ENCODE measurements at regions not wholly inside any gene's neighbourhood (a gene's known extent, or its start where the extent isn't known, plus 50 kb on each side); places are given as distances from the start of the nearest gene placed in this dataset.

GRCh38 chr16:52832771-52833170, 219.9 kb downstream of the CHD9NB start (continued):
- TF ChIP-seq, protein P1, sequence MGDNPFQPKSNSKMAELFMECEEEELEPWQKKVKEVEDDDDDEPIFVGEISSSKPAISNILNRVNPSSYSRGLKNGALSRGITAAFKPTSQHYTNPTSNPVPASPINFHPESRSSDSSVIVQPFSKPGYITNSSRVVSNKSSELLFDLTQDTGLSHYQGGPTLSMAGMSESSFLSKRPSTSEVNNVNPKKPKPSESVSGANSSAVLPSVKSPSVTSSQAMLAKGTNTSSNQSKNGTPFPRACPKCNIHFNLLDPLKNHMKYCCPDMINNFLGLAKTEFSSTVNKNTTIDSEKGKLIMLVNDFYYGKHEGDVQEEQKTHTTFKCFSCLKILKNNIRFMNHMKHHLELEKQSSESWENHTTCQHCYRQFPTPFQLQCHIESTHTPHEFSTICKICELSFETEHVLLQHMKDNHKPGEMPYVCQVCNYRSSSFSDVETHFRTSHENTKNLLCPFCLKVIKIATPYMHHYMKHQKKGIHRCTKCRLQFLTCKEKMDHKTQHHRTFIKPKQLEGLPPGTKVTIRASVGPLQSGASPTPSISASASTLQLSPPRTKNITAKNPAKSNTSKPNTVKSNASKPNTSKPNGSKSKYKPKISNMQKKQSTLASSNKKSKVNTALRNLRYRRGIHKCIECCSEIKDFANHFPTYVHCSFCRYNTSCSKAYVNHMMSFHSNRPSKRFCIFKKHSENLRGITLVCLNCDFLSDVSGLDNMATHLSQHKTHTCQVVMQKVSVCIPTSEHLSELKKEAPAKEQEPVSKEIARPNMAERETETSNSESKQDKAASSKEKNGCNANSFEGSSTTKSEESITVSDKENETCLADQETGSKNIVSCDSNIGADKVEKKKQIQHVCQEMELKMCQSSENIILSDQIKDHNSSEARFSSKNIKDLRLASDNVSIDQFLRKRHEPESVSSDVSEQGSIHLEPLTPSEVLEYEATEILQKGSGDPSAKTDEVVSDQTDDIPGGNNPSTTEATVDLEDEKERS (tag by site-specific recombination; IDR thresholded peaks at IDR 0.05) = no peak
- TF ChIP-seq ZNF239 (tag by site-specific recombination; IDR thresholded peaks at IDR 0.05) (no peak), ZNF747 (tag by site-specific recombination; IDR thresholded peaks at IDR 0.05) (no peak), ZNF677 (tag by site-specific recombination; IDR thresholded peaks at IDR 0.05) (no peak)
- TF ChIP-seq, protein P2, sequence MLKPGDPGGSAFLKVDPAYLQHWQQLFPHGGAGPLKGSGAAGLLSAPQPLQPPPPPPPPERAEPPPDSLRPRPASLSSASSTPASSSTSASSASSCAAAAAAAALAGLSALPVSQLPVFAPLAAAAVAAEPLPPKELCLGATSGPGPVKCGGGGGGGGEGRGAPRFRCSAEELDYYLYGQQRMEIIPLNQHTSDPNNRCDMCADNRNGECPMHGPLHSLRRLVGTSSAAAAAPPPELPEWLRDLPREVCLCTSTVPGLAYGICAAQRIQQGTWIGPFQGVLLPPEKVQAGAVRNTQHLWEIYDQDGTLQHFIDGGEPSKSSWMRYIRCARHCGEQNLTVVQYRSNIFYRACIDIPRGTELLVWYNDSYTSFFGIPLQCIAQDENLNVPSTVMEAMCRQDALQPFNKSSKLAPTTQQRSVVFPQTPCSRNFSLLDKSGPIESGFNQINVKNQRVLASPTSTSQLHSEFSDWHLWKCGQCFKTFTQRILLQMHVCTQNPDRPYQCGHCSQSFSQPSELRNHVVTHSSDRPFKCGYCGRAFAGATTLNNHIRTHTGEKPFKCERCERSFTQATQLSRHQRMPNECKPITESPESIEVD (tag by site-specific recombination; IDR thresholded peaks at IDR 0.05) = no peak

GRCh38 chr16:52827456-52827855, 225.2 kb downstream of the CHD9NB start:
- TF ChIP-seq REST (tag by site-specific recombination; IDR thresholded peaks at IDR 0.05) = no peak
- no peak for TF ChIP-seq WT1 (tag by site-specific recombination; IDR thresholded peaks at IDR 0.05)
- no peak for TF ChIP-seq ZNF529 (tag by site-specific recombination; IDR thresholded peaks at IDR 0.05; ENCODE audit: insufficient replicate concordance)
- no peak for TF ChIP-seq ZBTB1 (tag by site-specific recombination; IDR thresholded peaks at IDR 0.05)
- TF ChIP-seq OVOL3 (tag by site-specific recombination; IDR thresholded peaks at IDR 0.05) = no peak
- TF ChIP-seq GLI2 (tag by site-specific recombination; IDR thresholded peaks at IDR 0.05; ENCODE audit: borderline replicate concordance, low read depth) = no peak
- TF ChIP-seq ZNF350 (tag by site-specific recombination; IDR thresholded peaks at IDR 0.05) = no peak
- TF ChIP-seq ZNF23 (tag by site-specific recombination; IDR thresholded peaks at IDR 0.05; ENCODE audit: borderline replicate concordance) = no peak
- TF ChIP-seq, protein P3, sequence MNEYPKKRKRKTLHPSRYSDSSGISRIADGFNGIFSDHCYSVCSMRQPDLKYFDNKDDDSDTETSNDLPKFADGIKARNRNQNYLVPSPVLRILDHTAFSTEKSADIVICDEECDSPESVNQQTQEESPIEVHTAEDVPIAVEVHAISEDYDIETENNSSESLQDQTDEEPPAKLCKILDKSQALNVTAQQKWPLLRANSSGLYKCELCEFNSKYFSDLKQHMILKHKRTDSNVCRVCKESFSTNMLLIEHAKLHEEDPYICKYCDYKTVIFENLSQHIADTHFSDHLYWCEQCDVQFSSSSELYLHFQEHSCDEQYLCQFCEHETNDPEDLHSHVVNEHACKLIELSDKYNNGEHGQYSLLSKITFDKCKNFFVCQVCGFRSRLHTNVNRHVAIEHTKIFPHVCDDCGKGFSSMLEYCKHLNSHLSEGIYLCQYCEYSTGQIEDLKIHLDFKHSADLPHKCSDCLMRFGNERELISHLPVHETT (tag by site-specific recombination; IDR thresholded peaks at IDR 0.05) = no peak
- TF ChIP-seq, protein P2 (tag by site-specific recombination; IDR thresholded peaks at IDR 0.05) = no peak
- no peak for TF ChIP-seq ZNF701 (tag by site-specific recombination; IDR thresholded peaks at IDR 0.05)
- TF ChIP-seq ZNF621 (tag by site-specific recombination; IDR thresholded peaks at IDR 0.05) = no peak
- no peak for TF ChIP-seq ZNF792 (tag by site-specific recombination; IDR thresholded peaks at IDR 0.05)
- TF ChIP-seq ZNF768 (tag by site-specific recombination; IDR thresholded peaks at IDR 0.05) = no peak
- no peaks in the 10 kb centered on the region for H3K4me1 ChIP-seq (ENCODE audit: control insufficient read depth, insufficient read depth, low read length)
- H3K9me3 ChIP-seq (ENCODE audit: control insufficient read depth, insufficient read depth, low read depth, low read length) = no peaks in the 10 kb centered on the region
- ChIA-PET POLR2A (no interaction called here), CTCF (no interaction called here)
- no peak overlapping the region for H3K27ac ChIP-seq (ENCODE audit: extremely low read depth, low read depth, low read length)
- H3K36me3 ChIP-seq (ENCODE audit: control insufficient read depth in 2 of 2, insufficient read depth in 1 of 2, low read length in 2 of 2) = no peaks in the 10 kb centered on the region
- H3K4me3 ChIP-seq (ENCODE audit: low read depth, low read length) = no peak overlapping the region

Data from HEK293 (cell line).